ENCODE measurements at regions not wholly inside any gene's neighbourhood (a gene's known extent, or its start where the extent isn't known, plus 50 kb on each side); places are given as distances from the start of the nearest gene placed in this dataset.

DNA sequence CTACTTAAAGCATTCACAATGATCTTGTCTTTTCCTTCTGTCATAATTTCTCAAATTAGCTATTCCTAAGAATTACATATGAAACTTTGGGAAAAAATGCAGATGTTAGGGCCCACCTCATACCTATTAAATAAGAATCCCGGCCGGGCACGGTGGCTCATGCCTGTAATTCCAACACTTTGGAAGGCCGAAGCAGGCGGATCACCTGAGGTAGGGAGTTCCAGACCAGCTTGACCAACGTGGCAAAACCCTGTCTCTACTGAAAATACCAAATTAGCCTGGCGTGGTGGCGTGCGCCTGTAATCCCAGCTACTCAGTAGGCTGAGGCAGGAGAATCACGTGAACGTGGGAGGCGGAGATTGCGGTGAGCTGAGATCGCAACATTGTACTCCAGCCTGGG is 158.4 kb upstream of the TLL1 start:
- ChIA-PET CTCF (interaction anchor here (0.5 kb wide), 1 partner anchor 15 kb away, joined by 3 read pairs; no protein-coding TSS in a partner anchor), POLR2A (no interaction called here)
- Histone ChIP-seq H3K27ac (ENCODE audit: extremely low read depth, low read depth, low read length) (no peak overlapping the region), H3K36me3 (ENCODE audit: control insufficient read depth in 2 of 2, insufficient read depth in 1 of 2, low read length in 2 of 2) (no peaks in the 10 kb centered on the region), H3K4me3 (ENCODE audit: low read depth, low read length) (no peak overlapping the region), H3K9me3 (ENCODE audit: control insufficient read depth, insufficient read depth, low read depth, low read length) (no peaks in the 10 kb centered on the region), H3K4me1 (ENCODE audit: control insufficient read depth, insufficient read depth, low read length) (no peaks in the 10 kb centered on the region)
- TF ChIP-seq ZNF155 (tag by site-specific recombination; IDR thresholded peaks at IDR 0.05), result no peak
- no peak for TF ChIP-seq KLF9 (tag by site-specific recombination; IDR thresholded peaks at IDR 0.05; ENCODE audit: low read depth)
- no peak for TF ChIP-seq ZNF530 (tag by site-specific recombination; IDR thresholded peaks at IDR 0.05; ENCODE audit: low read depth)
- TF ChIP-seq ZNF391 (tag by site-specific recombination; IDR thresholded peaks at IDR 0.05; ENCODE audit: borderline replicate concordance, low read depth), result no peak
- no peak for TF ChIP-seq TCF7L2 (IDR thresholded peaks at IDR 0.05; ENCODE audit: borderline replicate concordance, low read depth, low read length)
- no peak for TF ChIP-seq ZNF37A (tag by site-specific recombination; IDR thresholded peaks at IDR 0.05)
- no peak for TF ChIP-seq ZNF324 (tag by site-specific recombination; IDR thresholded peaks at IDR 0.05)
- TF ChIP-seq HOXD13 (CRISPR knock-in tag; IDR thresholded peaks at IDR 0.05; ENCODE audit: borderline replicate concordance), result no peak
- TF ChIP-seq ZNF121 (tag by site-specific recombination; IDR thresholded peaks at IDR 0.05), result no peak
- TF ChIP-seq ZNF692 (tag by site-specific recombination; IDR thresholded peaks at IDR 0.05), result no peak
- no peak for TF ChIP-seq ZNF19 (tag by site-specific recombination; IDR thresholded peaks at IDR 0.05; ENCODE audit: low read depth)
- TF ChIP-seq REST (tag by site-specific recombination; IDR thresholded peaks at IDR 0.05), result no peak

- ChIA-PET CTCF (no interaction called here), POLR2A (no interaction called here)
- no peak for TF ChIP-seq PRDM4 (tag by site-specific recombination; IDR thresholded peaks at IDR 0.05)
- TF ChIP-seq TRIM28 (IDR thresholded peaks at IDR 0.05; ENCODE audit: borderline replicate concordance, low read length), result no peak
- TF ChIP-seq ZNF423 (tag by site-specific recombination; IDR thresholded peaks at IDR 0.05), result no peak
- TF ChIP-seq PBX3 (CRISPR knock-in tag; IDR thresholded peaks at IDR 0.05), result no peak
- TF ChIP-seq IKZF3 (tag by site-specific recombination; IDR thresholded peaks at IDR 0.05), result no peak
- no peak for TF ChIP-seq ZNF391 (tag by site-specific recombination; IDR thresholded peaks at IDR 0.05; ENCODE audit: borderline replicate concordance, low read depth)
- no peak for TF ChIP-seq ZNF768 (tag by site-specific recombination; IDR thresholded peaks at IDR 0.05)
- no peak for TF ChIP-seq ZNF169 (tag by site-specific recombination; IDR thresholded peaks at IDR 0.05)
- no peak for TF ChIP-seq ZNF660 (tag by site-specific recombination; IDR thresholded peaks at IDR 0.05)
- no peak for TF ChIP-seq ZNF792 (tag by site-specific recombination; IDR thresholded peaks at IDR 0.05)
- TF ChIP-seq ZNF214 (tag by site-specific recombination; IDR thresholded peaks at IDR 0.05; ENCODE audit: borderline replicate concordance), result no peak
- no peak for TF ChIP-seq ZNF664 (tag by site-specific recombination; IDR thresholded peaks at IDR 0.05)
- no peak for TF ChIP-seq HOXD13 (CRISPR knock-in tag; IDR thresholded peaks at IDR 0.05; ENCODE audit: borderline replicate concordance)
- TF ChIP-seq ZNF837 (tag by site-specific recombination; IDR thresholded peaks at IDR 0.05), result no peak
- no peak for TF ChIP-seq ZNF416 (tag by site-specific recombination; IDR thresholded peaks at IDR 0.05)
- no peak for TF ChIP-seq ZNF48 (tag by site-specific recombination; IDR thresholded peaks at IDR 0.05)
Measured at GRCh38 chr4:165715211-165715610, 157.8 kb upstream of the TLL1 start.

More at GRCh38 chr4:165715211-165715610, 157.8 kb upstream of the TLL1 start:
- Histone ChIP-seq H3K9me3 (ENCODE audit: control insufficient read depth, insufficient read depth, low read depth, low read length) (no peaks in the 10 kb centered on the region), H3K27ac (ENCODE audit: extremely low read depth, low read depth, low read length) (no peak overlapping the region), H3K4me1 (ENCODE audit: control insufficient read depth, insufficient read depth, low read length) (no peaks in the 10 kb centered on the region), H3K36me3 (ENCODE audit: control insufficient read depth in 2 of 2, insufficient read depth in 1 of 2, low read length in 2 of 2) (no peaks in the 10 kb centered on the region), H3K4me3 (ENCODE audit: low read depth, low read length) (no peak overlapping the region)
